DOHH2 (cell line): ENCODE measurements at regions not wholly inside any gene's neighbourhood (a gene's known extent, or its start where the extent isn't known, plus 50 kb on each side); places are given as distances from the start of the nearest gene placed in this dataset.

Experiments used
- H3F3A ChIP-seq: fragments of 200-600 bp; sonication (generic), shearing (Covaris generic); 2 replicates; pipeline ENCODE4 v1.6.0; 2016; ENCODE audit warnings: antibody characterized with exemption, mild to moderate bottlenecking; ENCODE audit not compliant: control insufficient read depth, insufficient read depth
- H3K27ac ChIP-seq: fragments of 200-600 bp; sonication (generic); 2 replicates; pipeline ENCODE4 v1.5.1; 2014; ENCODE audit warnings: low read depth, mild to moderate bottlenecking, low read length, moderate library complexity
- H3K27me3 ChIP-seq: fragments of 200-600 bp; sonication (generic); 2 replicates; pipeline ENCODE4 v1.6.1; 2014; ENCODE audit warnings: mild to moderate bottlenecking, low read length, mixed read lengths; ENCODE audit not compliant: control insufficient read depth
- H3K36me3 ChIP-seq: fragments of 200-600 bp; sonication (generic); 2 replicates; pipeline ENCODE4 v1.6.1; 2014; ENCODE audit warnings: mild to moderate bottlenecking, low read length, moderate library complexity, mixed read lengths; ENCODE audit not compliant: control insufficient read depth
- H3K4me1 ChIP-seq: fragments of 200-600 bp; sonication (generic); 2 replicates; pipeline ENCODE4 v1.6.1; 2014; ENCODE audit warnings: mild to moderate bottlenecking, low read length, mixed read lengths; ENCODE audit not compliant: control insufficient read depth
- H3K4me2 ChIP-seq: fragments of 200-600 bp; sonication (generic); 2 replicates; pipeline ENCODE4 v1.6.0; 2014; ENCODE audit warnings: mild to moderate bottlenecking, low read length, moderate library complexity
- H3K4me3 ChIP-seq: fragments of 200-600 bp; sonication (generic); 2 replicates; pipeline ENCODE4 v1.5.1; 2014; ENCODE audit warnings: mild to moderate bottlenecking, low read length, mixed read lengths
- H3K79me2 ChIP-seq: fragments of 200-600 bp; sonication (generic); 2 replicates; pipeline ENCODE4 v1.6.1; 2014; ENCODE audit warnings: mild to moderate bottlenecking, low read length, mixed read lengths; ENCODE audit not compliant: control insufficient read depth
- H3K9me2 ChIP-seq: fragments of 200-600 bp; sonication (generic); replicated peaks from 2 replicates; pipeline ENCODE4 v1.6.1; 2014; ENCODE audit warnings: mild to moderate bottlenecking, low read length, mixed read lengths; ENCODE audit not compliant: control insufficient read depth
- H3K9me3 ChIP-seq: fragments of 200-600 bp; sonication (generic); 2 replicates; pipeline ENCODE4 v1.6.1; 2014; ENCODE audit warnings: antibody characterized with exemption, low read length, mixed read lengths; ENCODE audit not compliant: control insufficient read depth, insufficient read depth
- H4K20me1 ChIP-seq: fragments of 200-600 bp; sonication (generic); 2 replicates; pipeline ENCODE4 v1.6.0; 2014; ENCODE audit warnings: low read depth, mild to moderate bottlenecking, antibody characterized with exemption, low read length, moderate library complexity; ENCODE audit not compliant: control insufficient read depth, insufficient read depth
- CTCF ChIP-seq: fragments of 200-600 bp; sonication (generic); IDR thresholded peaks from one replicate; pipeline ENCODE4 v1.5.1; 2014; ENCODE audit warnings: antibody characterized with exemption, mild to moderate bottlenecking, low read depth, low read length; ENCODE audit not compliant: poor library complexity, severe bottlenecking
- EZH2phosphoT487 ChIP-seq: fragments of 200-600 bp; sonication (generic); IDR thresholded peaks from 2 replicates; pipeline ENCODE4 v1.6.1; 2017; ENCODE audit warnings: borderline replicate concordance, mild to moderate bottlenecking, antibody characterized with exemption, low read length, moderate library complexity, mixed read lengths

DNA sequence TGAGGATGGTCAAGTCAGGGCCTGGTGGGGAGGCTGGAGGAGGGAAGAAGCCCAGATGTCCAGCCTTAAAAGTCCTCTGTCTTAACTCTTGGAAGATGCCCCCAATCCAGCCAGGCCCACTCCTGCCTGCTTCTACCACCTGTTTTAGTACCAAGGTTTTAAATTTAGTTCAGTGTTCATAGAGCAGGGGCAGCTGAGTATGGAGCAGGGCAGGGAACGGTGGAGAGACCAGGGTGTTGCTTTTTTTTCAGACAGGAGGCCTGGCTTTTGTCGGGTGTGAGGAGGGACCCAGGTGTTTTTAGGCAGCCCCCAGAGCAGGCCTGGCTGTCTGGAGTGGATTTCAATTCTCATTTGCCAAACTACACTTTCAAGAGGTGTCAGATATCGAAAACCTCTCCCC is 278.8 kb downstream of the CDC5L start:
- Histone ChIP-seq H4K20me1 (no peaks in the 10 kb centered on the region), H3K79me2 (no peaks in the 10 kb centered on the region), H3K4me2 (no peak overlapping the region), H3K4me1 (no peaks in the 10 kb centered on the region), H3K4me3 (no peak overlapping the region), H3F3A (no peaks in the 10 kb centered on the region), H3K9me2 (no peaks in the 10 kb centered on the region), H3K9me3 (no peaks in the 10 kb centered on the region), H3K27me3 (peaks cover 7% of the 10 kb centered on the region; the same call in 1 of the 2 replicates), H3K36me3 (no peaks in the 10 kb centered on the region), H3K27ac (no peak overlapping the region)
- no peak for TF ChIP-seq CTCF
- no peak for TF ChIP-seq EZH2phosphoT487

DNA sequence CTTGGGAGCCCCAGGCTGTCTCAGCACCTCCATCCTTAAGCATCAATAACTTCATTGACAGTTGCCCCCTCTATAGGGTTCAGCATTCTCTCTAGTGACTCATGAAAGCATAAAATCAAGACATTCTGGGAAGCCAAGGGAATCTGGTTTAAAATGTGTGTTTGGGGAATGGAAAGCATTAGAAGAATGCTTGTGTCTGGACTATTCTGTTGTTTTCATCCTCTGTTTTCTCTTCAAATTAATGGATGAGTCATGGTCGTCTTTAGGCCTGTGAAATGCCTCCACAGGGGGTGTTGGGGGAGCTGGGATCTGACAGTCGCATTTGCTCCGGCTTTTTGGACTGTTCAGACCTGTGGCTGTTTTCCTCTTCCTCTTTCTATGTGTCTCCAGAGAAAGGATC is 279.7 kb downstream of the CDC5L start:
- TF ChIP-seq CTCF (no peak), EZH2phosphoT487 (no peak)
- no peaks in the 10 kb centered on the region for H3F3A ChIP-seq
- no peaks in the 10 kb centered on the region for H3K9me3 ChIP-seq
- H3K4me3 ChIP-seq: no peak overlapping the region
- no peaks in the 10 kb centered on the region for H3K9me2 ChIP-seq
- H3K36me3 ChIP-seq: no peaks in the 10 kb centered on the region
- no peak overlapping the region for H3K4me2 ChIP-seq
- no peaks in the 10 kb centered on the region for H3K4me1 ChIP-seq
- no peak overlapping the region for H3K27ac ChIP-seq
- H3K27me3 ChIP-seq: peaks cover 9% of the 10 kb centered on the region; the same call in 1 of the 2 replicates
- H4K20me1 ChIP-seq: no peaks in the 10 kb centered on the region
- no peaks in the 10 kb centered on the region for H3K79me2 ChIP-seq

- Histone ChIP-seq H3K79me2 (no peaks in the 10 kb centered on the region), H3K4me2 (no peak overlapping the region), H4K20me1 (no peaks in the 10 kb centered on the region), H3K27ac (no peak overlapping the region), H3K27me3 (peaks cover 8% of the 10 kb centered on the region), H3F3A (no peaks in the 10 kb centered on the region), H3K4me1 (no peaks in the 10 kb centered on the region), H3K9me3 (no peaks in the 10 kb centered on the region), H3K36me3 (no peaks in the 10 kb centered on the region), H3K9me2 (no peaks in the 10 kb centered on the region), H3K4me3 (no peak overlapping the region)
- no peak for TF ChIP-seq CTCF
- TF ChIP-seq EZH2phosphoT487: no peak
Measured at GRCh38 chr6:44667668-44668390, 280.3 kb downstream of the CDC5L start.
